Panc1 (cell line): ENCODE measurements at regions not wholly inside any gene's neighbourhood (a gene's known extent, or its start where the extent isn't known, plus 50 kb on each side); places are given as distances from the start of the nearest gene placed in this dataset.

Source experiments
- ATAC-seq: fragments of 200-7000 bp; cut with Tn5 transposase; 2 replicates; pipeline ENCODE4 v1.9.1; 2020; ENCODE audit warnings: mild to moderate bottlenecking, moderate library complexity
- BruUV-seq: library from RNA; stranded (reverse); fragments of 400-500 nt; replicated peaks from 2 replicates; lab custom pipeline; 2021; lab: Mats Ljungman, UMichigan
- CTCF ChIA-PET: fragments of 300-600 bp; sonication (Branson Sonifier 250); formaldehyde crosslinking; loops from one replicate; lab custom pipeline; 2022; ENCODE audit warnings: antibody characterized with exemption; lab: Charles Lee
- POLR2A ChIA-PET: fragments of 300-600 bp; sonication (Branson Sonifier 250); formaldehyde crosslinking; loops from one replicate; lab custom pipeline; 2022; ENCODE audit warnings: antibody characterized with exemption; lab: Charles Lee
- DNase-seq: peaks from one replicate; pipeline ENCODE4 v3.0.0-alpha.2; 2010; ENCODE audit warnings: low read depth, low spot score
- H3K27ac ChIP-seq: 2 replicates; pipeline ENCODE4 v1.5.1; 2011; ENCODE audit warnings: mild to moderate bottlenecking, low read length, inconsistent platforms
- H3K27me3 ChIP-seq: fragments of 200-500 bp; sonication (Bioruptor generic); 2 replicates; pipeline ENCODE4 v1.6.0; 2014; ENCODE audit warnings: low read length, inconsistent platforms; ENCODE audit not compliant: control insufficient read depth, insufficient read depth
- H3K36me3 ChIP-seq: fragments of 200-500 bp; sonication (Bioruptor generic); 2 replicates; pipeline ENCODE4 v1.5.1; 2014; ENCODE audit warnings: inconsistent platforms, mild to moderate bottlenecking, low read length, moderate library complexity; ENCODE audit not compliant: control insufficient read depth, insufficient read depth
- H3K4me1 ChIP-seq: 2 replicates; pipeline ENCODE4 v1.5.1; 2011; ENCODE audit warnings: inconsistent platforms, mild to moderate bottlenecking, low read length, moderate library complexity; ENCODE audit not compliant: control insufficient read depth, insufficient read depth
- H3K4me3 ChIP-seq, 2 experiments: 2 replicates each; pipeline ENCODE4 v1.5.1; 2011 to 2012; ENCODE audit warnings: low read depth in 2 of 2, low read length in 2 of 2, mild to moderate bottlenecking in 2 of 2, inconsistent platforms in 1 of 2, moderate library complexity in 1 of 2
- H3K9me3 ChIP-seq: fragments of 200-500 bp; sonication (Bioruptor generic); 2 replicates; pipeline ENCODE4 v1.5.1; 2014; ENCODE audit warnings: low read depth, mild to moderate bottlenecking, inconsistent platforms, low read length, moderate library complexity; ENCODE audit not compliant: control insufficient read depth, insufficient read depth
- POLR2AphosphoS5 ChIP-seq: IDR thresholded peaks from 2 replicates; pipeline ENCODE4 v1.6.1; 2012; ENCODE audit warnings: mild to moderate bottlenecking, low read depth, low read length, moderate library complexity
- SIN3A ChIP-seq: IDR thresholded peaks from 2 replicates; pipeline ENCODE4 v1.6.1; 2012; ENCODE audit warnings: low read depth, mild to moderate bottlenecking, low read length, moderate library complexity, borderline replicate concordance; ENCODE audit not compliant: insufficient read depth
- TCF7L2 ChIP-seq: IDR thresholded peaks from 2 replicates; pipeline ENCODE4 v1.6.1; 2011; ENCODE audit warnings: mild to moderate bottlenecking, low read depth, low read length, inconsistent platforms
- in situ Hi-C: cut with HindIII; loops from 2 replicates; pipeline ENCODE4 v1.10.0; 2016; ENCODE audit warnings: low sequenced_read_pairs, low pct_unique_long_range_greater_than_20kb
- intact Hi-C: fragments of 100-400 bp; cut with micrococcal nuclease; formaldehyde crosslinking; loops from one replicate; pipeline ENCODE4 v1.10.0; 2022; ENCODE audit not compliant: unreplicated experiment
- TF ChIP-seq, protein P1 (sequence below), 2 experiments: IDR thresholded peaks; 2 replicates each; pipeline ENCODE4 v1.6.1; 2011 to 2012; ENCODE audit warnings: low read depth in 2 of 2, control low read depth in 1 of 2, low read length in 1 of 2, mild to moderate bottlenecking in 1 of 2, moderate library complexity in 1 of 2; ENCODE audit not compliant: insufficient read depth in 1 of 2
- TF ChIP-seq, protein P2 (sequence below): fragments of 450-650 bp; IDR thresholded peaks from 2 replicates; pipeline ENCODE4 v1.5.1; 2017; ENCODE audit warnings: mild to moderate bottlenecking

DNA sequence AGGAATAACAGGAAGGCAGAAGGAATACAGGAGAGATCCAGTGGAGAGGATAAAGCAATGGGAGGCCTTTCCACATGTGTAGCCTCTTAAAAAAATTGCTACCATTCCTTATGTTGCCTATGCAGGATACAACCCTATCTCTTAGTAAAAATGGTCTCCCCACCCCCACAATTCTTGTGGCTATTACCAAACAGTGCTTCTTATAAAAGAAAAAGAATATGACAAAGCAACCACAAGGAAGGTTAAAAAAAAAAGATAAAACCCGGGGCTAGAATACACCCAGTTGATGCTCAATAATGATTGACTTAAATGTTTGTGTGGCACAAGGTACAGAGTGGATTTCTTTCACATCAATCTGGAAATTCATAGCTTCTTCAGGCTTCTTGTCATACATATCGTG lies 250.9 kb downstream of the HIVEP2 start:
- TF ChIP-seq, protein P1, sequence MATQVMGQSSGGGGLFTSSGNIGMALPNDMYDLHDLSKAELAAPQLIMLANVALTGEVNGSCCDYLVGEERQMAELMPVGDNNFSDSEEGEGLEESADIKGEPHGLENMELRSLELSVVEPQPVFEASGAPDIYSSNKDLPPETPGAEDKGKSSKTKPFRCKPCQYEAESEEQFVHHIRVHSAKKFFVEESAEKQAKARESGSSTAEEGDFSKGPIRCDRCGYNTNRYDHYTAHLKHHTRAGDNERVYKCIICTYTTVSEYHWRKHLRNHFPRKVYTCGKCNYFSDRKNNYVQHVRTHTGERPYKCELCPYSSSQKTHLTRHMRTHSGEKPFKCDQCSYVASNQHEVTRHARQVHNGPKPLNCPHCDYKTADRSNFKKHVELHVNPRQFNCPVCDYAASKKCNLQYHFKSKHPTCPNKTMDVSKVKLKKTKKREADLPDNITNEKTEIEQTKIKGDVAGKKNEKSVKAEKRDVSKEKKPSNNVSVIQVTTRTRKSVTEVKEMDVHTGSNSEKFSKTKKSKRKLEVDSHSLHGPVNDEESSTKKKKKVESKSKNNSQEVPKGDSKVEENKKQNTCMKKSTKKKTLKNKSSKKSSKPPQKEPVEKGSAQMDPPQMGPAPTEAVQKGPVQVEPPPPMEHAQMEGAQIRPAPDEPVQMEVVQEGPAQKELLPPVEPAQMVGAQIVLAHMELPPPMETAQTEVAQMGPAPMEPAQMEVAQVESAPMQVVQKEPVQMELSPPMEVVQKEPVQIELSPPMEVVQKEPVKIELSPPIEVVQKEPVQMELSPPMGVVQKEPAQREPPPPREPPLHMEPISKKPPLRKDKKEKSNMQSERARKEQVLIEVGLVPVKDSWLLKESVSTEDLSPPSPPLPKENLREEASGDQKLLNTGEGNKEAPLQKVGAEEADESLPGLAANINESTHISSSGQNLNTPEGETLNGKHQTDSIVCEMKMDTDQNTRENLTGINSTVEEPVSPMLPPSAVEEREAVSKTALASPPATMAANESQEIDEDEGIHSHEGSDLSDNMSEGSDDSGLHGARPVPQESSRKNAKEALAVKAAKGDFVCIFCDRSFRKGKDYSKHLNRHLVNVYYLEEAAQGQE (IDR thresholded peaks at IDR 0.05; ENCODE audit: insufficient read depth in 1 of 2, low read depth in 2 of 2, low read length in 1 of 2), result no peak
- no peak for TF ChIP-seq SIN3A
- TF ChIP-seq, protein P2, sequence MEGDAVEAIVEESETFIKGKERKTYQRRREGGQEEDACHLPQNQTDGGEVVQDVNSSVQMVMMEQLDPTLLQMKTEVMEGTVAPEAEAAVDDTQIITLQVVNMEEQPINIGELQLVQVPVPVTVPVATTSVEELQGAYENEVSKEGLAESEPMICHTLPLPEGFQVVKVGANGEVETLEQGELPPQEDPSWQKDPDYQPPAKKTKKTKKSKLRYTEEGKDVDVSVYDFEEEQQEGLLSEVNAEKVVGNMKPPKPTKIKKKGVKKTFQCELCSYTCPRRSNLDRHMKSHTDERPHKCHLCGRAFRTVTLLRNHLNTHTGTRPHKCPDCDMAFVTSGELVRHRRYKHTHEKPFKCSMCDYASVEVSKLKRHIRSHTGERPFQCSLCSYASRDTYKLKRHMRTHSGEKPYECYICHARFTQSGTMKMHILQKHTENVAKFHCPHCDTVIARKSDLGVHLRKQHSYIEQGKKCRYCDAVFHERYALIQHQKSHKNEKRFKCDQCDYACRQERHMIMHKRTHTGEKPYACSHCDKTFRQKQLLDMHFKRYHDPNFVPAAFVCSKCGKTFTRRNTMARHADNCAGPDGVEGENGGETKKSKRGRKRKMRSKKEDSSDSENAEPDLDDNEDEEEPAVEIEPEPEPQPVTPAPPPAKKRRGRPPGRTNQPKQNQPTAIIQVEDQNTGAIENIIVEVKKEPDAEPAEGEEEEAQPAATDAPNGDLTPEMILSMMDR, result no peak
- no peak for TF ChIP-seq TCF7L2
- TF ChIP-seq POLR2AphosphoS5, result no peak
- no peaks in the 10 kb centered on the region for H3K9me3 ChIP-seq
- intact Hi-C loops (loop anchor here (5.0 to 10.0 kb wide), 3 partner anchors 193 to 248 kb away; no protein-coding TSS in a partner anchor), in situ Hi-C loops (no loop called here)
- H3K4me3 ChIP-seq, result no peak overlapping the region
- no peaks in the 10 kb centered on the region for H3K4me1 ChIP-seq
- H3K27me3 ChIP-seq, result no peaks in the 10 kb centered on the region
- ATAC-seq, result no peak
- no TSS peak for BruUV-seq
- DNase-seq, result no peak
- no peak overlapping the region for H3K27ac ChIP-seq
- CTCF ChIA-PET, result no interaction called here
- H3K36me3 ChIP-seq, result no peaks in the 10 kb centered on the region
- POLR2A ChIA-PET, result no interaction called here

GRCh38 chr6:142695016-142695415 lies 250.0 kb downstream of the HIVEP2 start:
- no peak for TF ChIP-seq SIN3A
- TF ChIP-seq, protein P1 (IDR thresholded peaks at IDR 0.05; ENCODE audit: insufficient read depth in 1 of 2, low read depth in 2 of 2, low read length in 1 of 2), result no peak
- in situ Hi-C loops, result no loop called here
- ChIA-PET POLR2A (no interaction called here), CTCF (no interaction called here)
- no TSS peak for BruUV-seq
- Histone ChIP-seq H3K36me3 (no peaks in the 10 kb centered on the region), H3K4me1 (no peaks in the 10 kb centered on the region), H3K27ac (no peak overlapping the region), H3K4me3 (no peak overlapping the region), H3K27me3 (no peaks in the 10 kb centered on the region), H3K9me3 (no peaks in the 10 kb centered on the region)
- ATAC-seq (no peak), DNase-seq (no peak)
- intact Hi-C loops, result loop anchor here (10.0 kb wide), 1 partner anchor 220 kb away; no protein-coding TSS in a partner anchor
